Naive B cell (primary cell): ENCODE measurements at regions not wholly inside any gene's neighbourhood (a gene's known extent, or its start where the extent isn't known, plus 50 kb on each side); places are given as distances from the start of the nearest gene placed in this dataset.
A peak's percentile ranks its signal among the peaks of the same experiment; 100 is the strongest.
"Not testable (repeated sequence)": the region's sequence is repeated elsewhere in the genome, so short reads cannot be mapped to it uniquely, and the experiment has no call there.

Experiments used
- ATAC-seq, 2 donors: fragments of 150-1000 bp; cut with Tn5 transposase; 2 replicates each; pipeline ENCODE4 v1.10.0; 2021; ENCODE audit warnings: low read depth in 2 of 2, mild to moderate bottlenecking in 2 of 2, moderate library complexity in 2 of 2
- DNase-seq: peaks from one replicate; pipeline ENCODE4 v3.0.0; 2022
- H3K27ac Mint-ChIP-seq, 6 donors: one replicate each; pipeline ENCODE4 v1.8.0; 2020 to 2022; ENCODE audit warnings: mild to moderate bottlenecking in 6 of 6, mixed read lengths in 6 of 6, moderate library complexity in 5 of 6, inconsistent platforms in 2 of 6
- H3K27me3 Mint-ChIP-seq, 3 donors: one replicate each; pipeline ENCODE4 v1.8.0; 2021 to 2022; ENCODE audit warnings: mixed read lengths in 3 of 3, mild to moderate bottlenecking in 1 of 3
- H3K36me3 Mint-ChIP-seq, 2 donors: one replicate each; pipeline ENCODE4 v1.8.0; 2020 to 2022; ENCODE audit warnings: mixed read lengths in 2 of 2, inconsistent platforms in 1 of 2, mild to moderate bottlenecking in 1 of 2
- H3K4me1 Mint-ChIP-seq, 3 donors: one replicate each; pipeline ENCODE4 v1.8.0; 2020 to 2022; ENCODE audit warnings: mixed read lengths in 3 of 3, inconsistent platforms in 1 of 3, mild to moderate bottlenecking in 1 of 3, moderate library complexity in 1 of 3
- H3K4me3 Mint-ChIP-seq, 8 donors: one replicate each; pipeline ENCODE4 v1.8.0; 2020 to 2022; ENCODE audit warnings: mild to moderate bottlenecking in 8 of 8, mixed read lengths in 8 of 8, moderate library complexity in 8 of 8, inconsistent platforms in 2 of 8
- H3K9me3 Mint-ChIP-seq, 7 donors: one replicate each; pipeline ENCODE4 v1.8.0; 2020 to 2022; ENCODE audit warnings: mixed read lengths in 7 of 7, mild to moderate bottlenecking in 5 of 7, inconsistent platforms in 2 of 7, moderate library complexity in 1 of 7

- H3K36me3 Mint-ChIP-seq, H3K27ac Mint-ChIP-seq, ATAC-seq, H3K4me3 Mint-ChIP-seq, H3K9me3 Mint-ChIP-seq, DNase-seq, H3K4me1 Mint-ChIP-seq, H3K27me3 Mint-ChIP-seq: not testable (repeated sequence)
Measured at GRCh38 chr4:189727982-189728638, 212.6 kb upstream of the FRG1 start.

- not testable (repeated sequence) for H3K36me3 Mint-ChIP-seq, H3K27me3 Mint-ChIP-seq, H3K4me1 Mint-ChIP-seq, ATAC-seq, DNase-seq, H3K4me3 Mint-ChIP-seq
- peak overlapping the region in 1 of 6 donors; percentile 4 for H3K27ac Mint-ChIP-seq
- peaks cover 0 to 18% (median 10%) of the 10 kb centered on the region in 7 donors for H3K9me3 Mint-ChIP-seq
Measured at GRCh38 chr4:189731989-189732388, 208.7 kb upstream of the FRG1 start.

- ATAC-seq, H3K4me1 Mint-ChIP-seq, H3K4me3 Mint-ChIP-seq, H3K36me3 Mint-ChIP-seq, H3K27me3 Mint-ChIP-seq, DNase-seq, H3K27ac Mint-ChIP-seq: not testable (repeated sequence)
- peaks cover 0 to 18% (median 10%) of the 10 kb centered on the region in 7 donors for H3K9me3 Mint-ChIP-seq
Measured at GRCh38 chr4:189733507-189733906, 207.2 kb upstream of the FRG1 start.

- not testable (repeated sequence) for H3K36me3 Mint-ChIP-seq, H3K27ac Mint-ChIP-seq, DNase-seq, ATAC-seq, H3K4me1 Mint-ChIP-seq, H3K4me3 Mint-ChIP-seq, H3K27me3 Mint-ChIP-seq
- H3K9me3 Mint-ChIP-seq: peaks cover 0 to 18% (median 10%) of the 10 kb centered on the region in 7 donors
Measured at GRCh38 chr4:189734648-189735267, 205.9 kb upstream of the FRG1 start.

- ATAC-seq, H3K4me3 Mint-ChIP-seq: not testable (repeated sequence)
Measured at GRCh38 chr4:189736656-189737055, 204.0 kb upstream of the FRG1 start.

DNA sequence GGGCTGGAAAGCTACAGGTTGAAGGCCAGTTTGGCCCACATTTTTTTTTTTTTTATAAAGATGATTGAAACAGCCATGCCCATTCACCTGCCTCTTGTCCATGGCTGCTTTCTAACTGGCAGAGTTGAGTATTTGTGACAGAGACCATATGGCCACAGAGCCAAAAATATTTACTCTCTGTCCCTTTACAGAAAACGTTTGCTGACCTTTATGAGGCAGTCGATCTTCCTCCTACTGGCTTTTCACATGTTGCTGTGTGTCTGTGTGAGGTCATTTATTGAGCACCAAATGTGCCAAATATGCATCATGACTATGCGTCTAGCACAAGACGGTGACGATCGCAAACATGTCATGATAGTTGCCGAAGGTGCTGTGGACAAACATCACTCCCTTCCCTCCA is 200.6 kb upstream of the FRG1 start:
- DNase-seq: not testable (repeated sequence)

More at GRCh38 chr4:189736656-189737055, 204.0 kb upstream of the FRG1 start:
- H3K9me3 Mint-ChIP-seq: peaks cover 3 to 21% (median 14%) of the 10 kb centered on the region in 7 donors
- H3K36me3 Mint-ChIP-seq, DNase-seq, H3K27me3 Mint-ChIP-seq, H3K4me1 Mint-ChIP-seq, H3K27ac Mint-ChIP-seq: not testable (repeated sequence)

DNA sequence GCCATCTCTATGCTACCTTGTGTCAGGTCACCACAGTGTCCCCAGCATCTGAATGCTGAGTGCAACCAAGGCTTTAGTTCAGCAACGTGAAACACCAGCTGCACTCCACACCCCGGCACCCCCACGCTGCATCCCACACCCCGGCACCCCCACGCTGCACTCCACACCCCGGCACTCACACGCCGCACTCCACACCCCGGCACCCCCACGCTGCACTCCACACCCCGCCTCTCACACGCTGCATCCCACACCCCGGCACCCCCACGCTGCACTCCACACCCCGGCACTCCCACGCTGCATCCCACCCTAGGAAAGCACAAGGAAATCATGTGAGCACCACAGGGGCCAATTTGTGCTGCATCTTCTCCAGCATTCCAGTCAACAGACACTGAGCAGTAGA is 199.8 kb upstream of the FRG1 start:
- Mint-ChIP-seq H3K4me1 (no peaks in the 10 kb centered on the region), H3K36me3 (no peaks in the 10 kb centered on the region), H3K27ac (no peak overlapping the region), H3K27me3 (no peaks in the 10 kb centered on the region), H3K4me3 (no peak overlapping the region), H3K9me3 (peaks cover 8 to 22% (median 14%) of the 10 kb centered on the region in 7 donors)
- DNase-seq: no peak
- no peak for ATAC-seq

More for the DNA sequence above, 200.6 kb upstream of the FRG1 start:
- H3K27me3 Mint-ChIP-seq, H3K4me3 Mint-ChIP-seq, H3K4me1 Mint-ChIP-seq, H3K27ac Mint-ChIP-seq, H3K36me3 Mint-ChIP-seq, ATAC-seq: not testable (repeated sequence)
- H3K9me3 Mint-ChIP-seq: peaks cover 5 to 22% (median 13%) of the 10 kb centered on the region in 7 donors

DNA sequence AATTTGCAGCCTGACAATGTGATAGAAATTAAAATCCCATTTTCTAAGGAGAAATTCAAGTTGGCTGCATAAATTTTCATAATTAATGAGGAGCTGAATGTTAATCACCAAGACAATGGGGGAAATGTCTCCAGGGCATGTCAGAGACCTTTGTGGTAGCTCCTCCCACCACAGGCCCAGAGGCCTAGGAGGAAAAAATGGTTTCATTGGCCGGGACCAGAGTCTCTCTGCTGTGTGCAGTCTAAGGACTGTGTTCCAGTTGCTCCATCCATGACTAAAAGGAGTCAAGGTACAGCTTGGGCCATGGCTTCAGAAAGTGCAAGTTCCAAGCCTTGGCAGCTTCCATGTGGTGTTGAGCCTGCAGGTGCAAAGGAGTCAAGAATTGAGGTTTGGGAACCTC is 187.6 kb upstream of the FRG1 start:
- Mint-ChIP-seq H3K4me3 (peak overlapping the region in 1 of 8 donors; percentile 61), H3K9me3 (peaks cover 0 to 33% (median 22%) of the 10 kb centered on the region in 7 donors)
- DNase-seq, ATAC-seq, H3K27me3 Mint-ChIP-seq, H3K4me1 Mint-ChIP-seq, H3K36me3 Mint-ChIP-seq, H3K27ac Mint-ChIP-seq: not testable (repeated sequence)

GRCh38 chr4:189763583-189763982 is 177.1 kb upstream of the FRG1 start:
- no peak for DNase-seq
- Mint-ChIP-seq H3K27ac (no peak overlapping the region), H3K4me3 (no peak overlapping the region), H3K36me3 (no peaks in the 10 kb centered on the region), H3K9me3 (peaks cover 0 to 12% (median 3%) of the 10 kb centered on the region in 7 donors), H3K4me1 (no peaks in the 10 kb centered on the region), H3K27me3 (peaks cover 0 to 3% (median 0%) of the 10 kb centered on the region in 3 donors)
- no peak for ATAC-seq

DNA sequence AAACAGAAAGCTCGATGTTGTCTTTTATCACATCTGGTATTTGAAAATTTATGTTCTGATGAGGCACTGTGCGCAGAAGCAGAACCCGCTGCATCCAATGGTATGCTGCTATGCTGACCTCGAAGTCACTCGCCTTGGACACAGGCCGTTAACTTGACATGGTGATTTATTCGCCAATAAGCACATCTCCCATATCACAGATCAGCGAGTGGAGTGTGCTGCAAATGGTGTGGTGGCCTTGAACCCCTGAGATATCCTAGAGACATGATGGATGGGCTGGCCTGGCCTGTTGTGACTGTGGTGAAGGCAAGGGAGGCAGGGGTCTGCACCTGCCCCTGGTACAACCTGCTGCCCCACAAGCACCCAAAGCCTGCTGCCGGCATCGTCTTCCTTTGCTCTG is 175.4 kb upstream of the FRG1 start:
- no peak overlapping the region for H3K4me3 Mint-ChIP-seq

GRCh38 chr4:189765736-189766135 is 174.9 kb upstream of the FRG1 start:
- Mint-ChIP-seq H3K4me3 (no peak overlapping the region), H3K36me3 (no peaks in the 10 kb centered on the region), H3K9me3 (peaks cover 0 to 8% (median 4%) of the 10 kb centered on the region in 7 donors), H3K27me3 (peaks cover 0 to 3% (median 0%) of the 10 kb centered on the region in 3 donors), H3K4me1 (no peaks in the 10 kb centered on the region), H3K27ac (no peak overlapping the region)
- no peak for ATAC-seq
- DNase-seq: no peak

More for the DNA sequence above, 175.4 kb upstream of the FRG1 start:
- DNase-seq: no peak
- Mint-ChIP-seq H3K27me3 (peaks cover 0 to 3% (median 0%) of the 10 kb centered on the region in 3 donors), H3K27ac (no peak overlapping the region), H3K36me3 (no peaks in the 10 kb centered on the region), H3K4me1 (no peaks in the 10 kb centered on the region), H3K9me3 (peaks cover 0 to 8% (median 4%) of the 10 kb centered on the region in 7 donors)
- ATAC-seq: no peak

DNA sequence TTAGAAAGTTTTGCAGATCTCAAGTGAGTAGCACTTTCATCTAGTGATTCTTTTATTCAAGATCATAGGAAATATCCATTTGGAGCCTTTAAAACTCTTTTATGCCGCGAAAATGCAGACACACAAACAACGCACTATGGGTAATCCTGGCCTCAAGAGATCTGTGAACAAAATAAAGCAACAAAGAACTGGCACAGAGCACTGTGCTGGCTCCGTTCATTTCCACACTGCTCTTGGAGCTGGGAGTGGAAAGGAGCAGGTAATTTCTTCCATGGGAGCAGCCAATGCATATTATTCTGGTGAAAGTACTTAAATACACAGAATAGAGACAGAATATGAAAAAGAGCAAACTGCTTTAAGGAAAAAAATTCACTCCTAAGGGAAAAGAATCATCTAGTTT is 172.7 kb upstream of the FRG1 start:
- no peaks in the 10 kb centered on the region for H3K36me3 Mint-ChIP-seq
- peaks cover 0 to 3% (median 0%) of the 10 kb centered on the region in 7 donors for H3K9me3 Mint-ChIP-seq
- H3K27me3 Mint-ChIP-seq: peaks cover 0 to 3% (median 0%) of the 10 kb centered on the region in 3 donors
- no peak overlapping the region for H3K27ac Mint-ChIP-seq
- DNase-seq (no peak), ATAC-seq (no peak)
- no peak overlapping the region for H3K4me3 Mint-ChIP-seq
- H3K4me1 Mint-ChIP-seq: no peaks in the 10 kb centered on the region

GRCh38 chr4:189769131-189769530 is 171.5 kb upstream of the FRG1 start:
- ATAC-seq (no peak), DNase-seq (no peak)
- Mint-ChIP-seq H3K9me3 (peaks cover 0 to 3% (median 2%) of the 10 kb centered on the region in 7 donors), H3K27ac (no peak overlapping the region), H3K4me3 (no peak overlapping the region), H3K36me3 (no peaks in the 10 kb centered on the region), H3K27me3 (peaks cover 0 to 3% (median 0%) of the 10 kb centered on the region in 3 donors), H3K4me1 (no peaks in the 10 kb centered on the region)

DNA sequence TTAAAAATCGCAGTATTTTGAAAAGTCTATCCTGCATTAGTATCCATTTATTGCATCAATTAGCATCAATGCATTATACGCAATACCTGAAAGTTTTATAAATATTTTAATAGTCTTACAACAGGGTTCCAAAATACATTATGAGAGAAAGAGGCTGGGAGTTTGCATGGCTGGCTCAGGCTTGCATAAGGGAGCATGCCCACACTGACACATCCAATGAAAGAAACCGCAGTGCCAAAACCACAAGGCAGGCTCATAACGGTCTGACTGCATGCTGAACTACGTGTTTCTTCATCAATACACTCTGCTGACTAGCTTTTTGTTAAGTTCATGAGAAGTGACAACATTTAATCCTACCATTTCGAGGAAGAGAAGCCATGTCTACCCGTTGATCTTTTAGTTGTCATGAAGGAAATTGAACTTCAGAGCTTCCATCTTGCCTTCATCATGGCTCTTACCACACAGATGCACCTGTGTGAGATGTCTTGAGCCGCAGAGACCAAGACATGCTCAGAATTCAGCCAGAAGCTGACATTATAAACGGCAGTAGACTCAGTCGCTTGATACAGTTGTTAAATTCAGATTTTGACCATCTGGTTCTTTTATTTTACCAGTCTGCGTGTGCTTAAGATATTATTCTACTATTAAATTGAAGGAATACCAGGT is 168.8 kb upstream of the FRG1 start:
- DNase-seq: no peak
- no peaks in the 10 kb centered on the region for H3K4me1 Mint-ChIP-seq
- ATAC-seq: no peak
- peaks cover 0 to 7% (median 2%) of the 10 kb centered on the region in 7 donors for H3K9me3 Mint-ChIP-seq
- no peak overlapping the region for H3K4me3 Mint-ChIP-seq
- no peaks in the 10 kb centered on the region for H3K36me3 Mint-ChIP-seq
- H3K27me3 Mint-ChIP-seq: no peaks in the 10 kb centered on the region
- H3K27ac Mint-ChIP-seq: no peak overlapping the region
